PC-9 (cell line): ENCODE measurements at regions not wholly inside any gene's neighbourhood (a gene's known extent, or its start where the extent isn't known, plus 50 kb on each side); places are given as distances from the start of the nearest gene placed in this dataset.

Source experiments
- EZH2 ChIP-seq: fragments of 200-600 bp; sonication (generic); IDR thresholded peaks from 2 replicates; pipeline ENCODE4 v1.8.0; 2017; ENCODE audit warnings: antibody characterized with exemption, low read depth
- TF ChIP-seq, protein P1 (sequence below): fragments of 200-600 bp; sonication (generic); conservative IDR thresholded peaks from 2 replicates; pipeline ENCODE4 v1.6.1; 2017; ENCODE audit warnings: mixed run types, antibody characterized with exemption, mild to moderate bottlenecking, moderate library complexity

DNA sequence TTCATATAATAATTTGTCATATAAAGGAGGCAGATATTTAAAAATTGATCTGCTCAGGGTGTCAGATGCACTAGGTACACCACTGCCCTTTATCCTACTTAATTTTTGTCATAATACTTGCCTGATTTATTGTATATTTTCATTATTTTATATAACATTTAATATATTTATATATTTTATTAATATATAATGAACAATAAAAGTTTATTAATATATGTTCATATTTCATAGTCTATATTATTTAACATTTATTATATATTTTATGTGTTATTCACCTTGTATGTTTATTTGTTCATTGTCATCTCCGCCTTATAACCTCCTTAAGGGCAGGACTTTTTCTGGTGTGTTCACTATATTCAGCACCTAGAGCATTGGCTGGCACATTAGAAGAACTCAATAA, 232.4 kb upstream of the AMIGO2 start:
- TF ChIP-seq, protein P1, sequence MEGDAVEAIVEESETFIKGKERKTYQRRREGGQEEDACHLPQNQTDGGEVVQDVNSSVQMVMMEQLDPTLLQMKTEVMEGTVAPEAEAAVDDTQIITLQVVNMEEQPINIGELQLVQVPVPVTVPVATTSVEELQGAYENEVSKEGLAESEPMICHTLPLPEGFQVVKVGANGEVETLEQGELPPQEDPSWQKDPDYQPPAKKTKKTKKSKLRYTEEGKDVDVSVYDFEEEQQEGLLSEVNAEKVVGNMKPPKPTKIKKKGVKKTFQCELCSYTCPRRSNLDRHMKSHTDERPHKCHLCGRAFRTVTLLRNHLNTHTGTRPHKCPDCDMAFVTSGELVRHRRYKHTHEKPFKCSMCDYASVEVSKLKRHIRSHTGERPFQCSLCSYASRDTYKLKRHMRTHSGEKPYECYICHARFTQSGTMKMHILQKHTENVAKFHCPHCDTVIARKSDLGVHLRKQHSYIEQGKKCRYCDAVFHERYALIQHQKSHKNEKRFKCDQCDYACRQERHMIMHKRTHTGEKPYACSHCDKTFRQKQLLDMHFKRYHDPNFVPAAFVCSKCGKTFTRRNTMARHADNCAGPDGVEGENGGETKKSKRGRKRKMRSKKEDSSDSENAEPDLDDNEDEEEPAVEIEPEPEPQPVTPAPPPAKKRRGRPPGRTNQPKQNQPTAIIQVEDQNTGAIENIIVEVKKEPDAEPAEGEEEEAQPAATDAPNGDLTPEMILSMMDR = no peak
- no peak for TF ChIP-seq EZH2
